ENCODE measurements at regions not wholly inside any gene's neighbourhood (a gene's known extent, or its start where the extent isn't known, plus 50 kb on each side); places are given as distances from the start of the nearest gene placed in this dataset.

GRCh38 chr2:129658430-129658829, 321.0 kb upstream of the RAB6C start:
- no peak for DNase-seq

- no peak for DNase-seq
These were observed 317.5 kb upstream of the RAB6C start for GRCh38 chr2:129661935-129662334.

- DNase-seq: no peak
These were observed 311.9 kb upstream of the RAB6C start for GRCh38 chr2:129667577-129667976.

- no peak for DNase-seq
These were observed 306.9 kb upstream of the RAB6C start for GRCh38 chr2:129672521-129672920.

- DNase-seq: no peak
These were observed 306.2 kb upstream of the RAB6C start for GRCh38 chr2:129673234-129673633.

- DNase-seq: no peak
These were observed 305.4 kb upstream of the RAB6C start for GRCh38 chr2:129673847-129674711.

GRCh38 chr2:129678751-129679150, 300.7 kb upstream of the RAB6C start:
- no peak for DNase-seq

GRCh38 chr2:129681788-129682187, 297.7 kb upstream of the RAB6C start:
- no peak for DNase-seq

- no peak for DNase-seq
These were observed 289.6 kb upstream of the RAB6C start for GRCh38 chr2:129689653-129690448.

- DNase-seq: no peak
These were observed 284.0 kb upstream of the RAB6C start for GRCh38 chr2:129695496-129695895.

- DNase-seq: no peak
These were observed 280.9 kb upstream of the RAB6C start for GRCh38 chr2:129698593-129698992.

GRCh38 chr2:129699781-129700573, 279.5 kb upstream of the RAB6C start:
- no peak for DNase-seq

- no peak for DNase-seq
These were observed 276.9 kb upstream of the RAB6C start for GRCh38 chr2:129702416-129703176.

- no peak for DNase-seq
These were observed 274.4 kb upstream of the RAB6C start for GRCh38 chr2:129705085-129705484.

- DNase-seq: no peak
These were observed 271.7 kb upstream of the RAB6C start for GRCh38 chr2:129707800-129708199.

- no peak for DNase-seq
These were observed 271.1 kb upstream of the RAB6C start for GRCh38 chr2:129708221-129708967.

- no peak for DNase-seq
These were observed 270.2 kb upstream of the RAB6C start for GRCh38 chr2:129709001-129709955.

GRCh38 chr2:129709956-129710598, 269.4 kb upstream of the RAB6C start:
- DNase-seq: no peak

GRCh38 chr2:129710670-129711495, 268.6 kb upstream of the RAB6C start:
- no peak for DNase-seq
